GM12872 (cell line): ENCODE measurements at regions not wholly inside any gene's neighbourhood (a gene's known extent, or its start where the extent isn't known, plus 50 kb on each side); places are given as distances from the start of the nearest gene placed in this dataset.

Experiments used
- TF ChIP-seq, protein P1 (sequence below): IDR thresholded peaks from 3 replicates; pipeline ENCODE4 v1.5.1; 2011; ENCODE audit warnings: low read depth, mild to moderate bottlenecking, low read length, moderate library complexity; ENCODE audit not compliant: insufficient read depth

DNA sequence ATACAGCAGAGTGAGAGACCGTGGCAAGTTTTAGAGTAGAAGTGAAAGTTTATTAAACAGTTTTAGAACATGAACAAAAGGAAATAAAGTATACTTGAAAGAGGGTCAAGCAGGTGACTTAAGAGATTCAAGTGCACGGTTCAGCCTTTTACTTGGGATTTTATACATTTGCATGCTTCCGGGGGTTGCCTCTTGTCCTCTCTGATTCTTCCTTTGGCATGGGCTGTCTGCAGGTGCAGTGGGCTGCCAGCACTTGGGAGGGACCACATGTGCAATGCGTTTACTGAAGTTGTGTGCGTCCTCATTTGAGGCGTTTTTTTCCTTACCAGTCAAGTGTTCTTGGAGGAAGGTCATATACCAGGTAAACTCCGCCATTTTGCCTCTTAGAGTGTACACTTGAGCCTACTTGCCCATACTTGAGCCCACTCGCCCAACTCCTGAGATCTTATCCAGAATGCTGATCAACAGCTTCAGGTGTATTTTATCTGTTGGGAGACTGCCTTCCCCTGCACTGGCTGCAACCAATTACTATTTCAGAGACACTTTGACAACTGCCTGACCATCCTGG lies 195.2 kb downstream of the IRX5 start:
- TF ChIP-seq, protein P1, sequence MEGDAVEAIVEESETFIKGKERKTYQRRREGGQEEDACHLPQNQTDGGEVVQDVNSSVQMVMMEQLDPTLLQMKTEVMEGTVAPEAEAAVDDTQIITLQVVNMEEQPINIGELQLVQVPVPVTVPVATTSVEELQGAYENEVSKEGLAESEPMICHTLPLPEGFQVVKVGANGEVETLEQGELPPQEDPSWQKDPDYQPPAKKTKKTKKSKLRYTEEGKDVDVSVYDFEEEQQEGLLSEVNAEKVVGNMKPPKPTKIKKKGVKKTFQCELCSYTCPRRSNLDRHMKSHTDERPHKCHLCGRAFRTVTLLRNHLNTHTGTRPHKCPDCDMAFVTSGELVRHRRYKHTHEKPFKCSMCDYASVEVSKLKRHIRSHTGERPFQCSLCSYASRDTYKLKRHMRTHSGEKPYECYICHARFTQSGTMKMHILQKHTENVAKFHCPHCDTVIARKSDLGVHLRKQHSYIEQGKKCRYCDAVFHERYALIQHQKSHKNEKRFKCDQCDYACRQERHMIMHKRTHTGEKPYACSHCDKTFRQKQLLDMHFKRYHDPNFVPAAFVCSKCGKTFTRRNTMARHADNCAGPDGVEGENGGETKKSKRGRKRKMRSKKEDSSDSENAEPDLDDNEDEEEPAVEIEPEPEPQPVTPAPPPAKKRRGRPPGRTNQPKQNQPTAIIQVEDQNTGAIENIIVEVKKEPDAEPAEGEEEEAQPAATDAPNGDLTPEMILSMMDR, result no peak

DNA sequence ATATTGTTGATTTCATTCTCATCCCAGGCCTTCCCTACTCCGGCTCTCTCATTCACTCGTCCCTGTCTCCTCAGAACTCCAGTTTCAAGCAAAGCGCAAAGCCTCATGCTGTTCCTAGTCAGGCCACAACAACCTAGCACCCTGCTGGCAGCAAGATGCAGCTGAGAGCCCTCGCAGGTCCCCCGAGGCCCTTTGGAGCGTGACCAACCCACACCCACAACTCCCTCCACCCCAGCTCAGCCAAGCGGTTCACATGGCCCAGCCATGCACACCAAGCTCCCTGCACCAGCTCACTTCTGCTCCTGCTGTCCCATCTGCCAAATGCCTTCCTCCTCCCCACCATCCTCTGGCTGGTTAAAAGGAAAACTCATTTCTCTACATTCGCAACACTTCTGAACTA lies 195.8 kb downstream of the IRX5 start:
- TF ChIP-seq, protein P1, result no peak

DNA sequence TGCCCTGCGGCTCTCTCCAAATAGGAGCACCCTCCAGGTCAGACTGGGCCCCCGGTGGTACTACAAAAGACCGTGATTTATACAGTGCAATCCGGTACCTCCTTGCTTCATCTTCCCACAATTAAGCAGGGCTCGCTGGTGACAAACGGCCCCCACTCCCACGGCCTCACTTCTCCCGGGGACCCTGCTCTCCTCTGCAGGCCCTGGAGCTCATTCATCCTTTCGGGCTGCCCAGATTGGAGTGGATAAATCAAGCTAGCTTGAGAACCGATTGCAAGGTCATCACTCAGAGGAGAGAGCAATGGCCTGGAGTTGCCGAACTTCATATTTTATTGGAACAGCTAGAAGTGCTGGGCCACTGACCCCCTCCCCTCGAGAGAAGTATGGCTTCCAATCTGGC lies 193.5 kb upstream of the IRX6 start:
- TF ChIP-seq, protein P1, result no peak

DNA sequence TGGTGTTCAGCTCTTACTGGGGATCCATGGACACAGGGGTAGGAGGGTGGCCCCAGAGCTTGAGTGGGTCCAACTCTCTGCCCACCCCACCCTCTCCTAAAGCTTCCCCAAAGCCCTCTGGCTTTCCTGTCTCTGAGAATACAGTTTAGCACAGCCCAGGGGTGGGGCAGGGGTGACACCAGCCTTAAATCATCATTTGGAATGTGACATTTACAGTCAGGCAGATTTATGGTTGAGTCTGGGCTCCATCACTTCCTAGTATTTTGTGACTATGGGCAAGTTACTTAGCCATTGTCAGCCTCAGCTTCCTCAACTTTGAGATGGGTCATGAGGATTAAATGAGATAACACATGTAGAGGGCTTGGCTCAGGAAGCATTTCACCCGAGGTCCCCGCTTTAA lies 193.1 kb upstream of the IRX6 start:
- TF ChIP-seq, protein P1, result no peak

DNA sequence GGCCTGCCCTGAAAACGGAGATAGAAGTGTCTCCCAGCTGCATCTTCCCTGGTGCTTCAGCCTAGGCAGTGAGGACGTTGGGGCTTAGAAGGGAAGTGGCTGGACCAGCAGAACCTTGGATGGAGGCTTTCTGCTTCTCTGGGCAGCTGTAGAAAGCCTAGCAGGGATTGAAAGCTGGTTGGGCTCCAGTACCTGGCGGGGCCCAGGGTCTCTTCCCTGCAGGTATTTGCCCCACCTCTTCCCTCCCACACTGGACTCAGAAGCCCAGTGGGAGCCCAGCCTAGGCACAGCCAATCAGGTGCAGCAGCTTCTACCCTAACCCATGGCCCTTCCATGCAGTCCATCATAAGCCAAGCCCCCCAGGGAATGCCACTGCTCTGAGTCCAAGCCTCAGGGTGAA lies 190.3 kb upstream of the IRX6 start:
- TF ChIP-seq, protein P1, result no peak

DNA sequence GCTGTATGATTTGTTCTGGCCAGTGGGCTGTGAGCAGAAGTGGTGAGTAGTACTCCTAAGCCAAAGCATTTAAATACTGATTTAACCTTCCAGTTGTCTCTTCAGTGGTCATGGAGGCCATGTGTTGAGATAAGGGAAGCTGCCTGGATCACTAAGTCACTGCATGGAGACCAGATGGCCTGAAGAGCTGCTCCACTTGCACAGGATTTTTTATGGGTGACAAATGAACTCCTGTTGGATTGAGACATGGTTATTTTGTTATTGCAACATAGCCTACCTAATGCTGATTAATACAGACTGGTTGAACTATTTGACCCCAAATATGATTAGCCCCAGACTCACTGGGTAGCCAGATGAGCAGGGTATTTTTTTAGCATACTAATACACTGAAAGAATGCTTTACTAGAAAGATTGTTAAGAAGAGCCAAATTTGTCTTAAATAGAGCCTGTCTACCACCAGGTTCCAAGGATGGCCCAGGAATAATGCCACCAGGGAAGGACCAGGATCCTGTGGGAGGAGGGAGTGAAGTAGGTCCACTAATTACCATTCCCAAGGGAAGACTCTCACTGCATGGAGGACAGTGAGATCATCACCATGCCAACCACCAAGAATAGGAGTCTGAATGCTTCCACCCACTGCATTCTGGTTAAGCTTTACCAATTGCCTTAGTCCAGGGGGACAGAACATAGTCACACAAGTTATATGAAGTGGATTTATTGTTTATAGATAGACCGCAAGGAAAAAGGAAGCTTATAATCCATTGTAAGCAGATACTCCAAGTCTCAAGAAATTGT lies 187.4 kb upstream of the IRX6 start:
- TF ChIP-seq, protein P1, result no peak

DNA sequence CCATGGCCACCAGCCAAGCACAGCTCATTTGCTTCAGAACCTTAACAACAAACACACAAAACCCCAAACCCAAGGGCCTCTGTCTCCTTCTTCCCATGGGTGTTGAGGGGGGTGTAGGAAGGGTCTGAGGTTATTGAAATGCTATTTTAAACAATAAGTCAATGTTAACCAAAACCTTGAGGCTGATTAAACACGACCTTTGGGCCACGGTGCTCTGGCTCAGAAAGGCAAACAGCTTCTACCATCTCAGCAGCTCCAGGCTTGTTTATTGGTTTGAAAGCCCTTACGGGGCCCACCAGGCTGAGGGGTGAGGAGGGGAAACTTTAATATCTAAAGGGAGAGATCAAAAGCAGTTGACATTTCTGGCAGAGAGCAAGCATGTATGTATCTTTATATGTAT lies 185.7 kb upstream of the IRX6 start:
- TF ChIP-seq, protein P1, result no peak
